OCI-LY1 (cell line): ENCODE measurements at regions not wholly inside any gene's neighbourhood (a gene's known extent, or its start where the extent isn't known, plus 50 kb on each side); places are given as distances from the start of the nearest gene placed in this dataset.

Experiments used
- EZH2 ChIP-seq: fragments of 200-600 bp; sonication (generic), shearing (Covaris generic); IDR thresholded peaks from 2 replicates; pipeline ENCODE4 v1.8.0; 2017; ENCODE audit warnings: borderline replicate concordance, mixed run types, mild to moderate bottlenecking, antibody characterized with exemption, low read length, moderate library complexity, mixed read lengths
- TF ChIP-seq, protein P1 (sequence below): fragments of 200-600 bp; sonication (generic), shearing (Covaris generic); IDR thresholded peaks from 2 replicates; pipeline ENCODE4 v1.5.1; 2017; ENCODE audit warnings: mild to moderate bottlenecking, antibody characterized with exemption, low read length, moderate library complexity, mixed read lengths

DNA sequence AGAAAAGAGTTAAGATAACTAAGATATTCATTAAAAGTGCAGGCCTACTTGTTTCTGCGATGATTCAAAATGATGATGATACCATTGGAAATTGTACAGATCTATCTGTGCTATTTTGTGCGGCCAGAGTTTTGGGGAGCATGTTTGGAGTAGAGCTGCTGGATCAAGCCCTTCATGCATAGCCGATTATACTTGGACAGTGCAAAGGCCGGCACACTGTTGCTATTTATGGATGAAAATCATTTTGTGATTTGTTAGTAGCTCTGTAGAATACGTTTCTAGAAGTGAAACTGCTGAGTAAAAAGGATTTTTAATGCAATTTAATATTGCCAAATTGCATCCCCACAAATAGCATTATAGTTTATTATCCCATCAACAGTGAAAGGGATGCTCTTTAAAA lies 82.1 kb upstream of the NMUR2 start:
- TF ChIP-seq, protein P1, sequence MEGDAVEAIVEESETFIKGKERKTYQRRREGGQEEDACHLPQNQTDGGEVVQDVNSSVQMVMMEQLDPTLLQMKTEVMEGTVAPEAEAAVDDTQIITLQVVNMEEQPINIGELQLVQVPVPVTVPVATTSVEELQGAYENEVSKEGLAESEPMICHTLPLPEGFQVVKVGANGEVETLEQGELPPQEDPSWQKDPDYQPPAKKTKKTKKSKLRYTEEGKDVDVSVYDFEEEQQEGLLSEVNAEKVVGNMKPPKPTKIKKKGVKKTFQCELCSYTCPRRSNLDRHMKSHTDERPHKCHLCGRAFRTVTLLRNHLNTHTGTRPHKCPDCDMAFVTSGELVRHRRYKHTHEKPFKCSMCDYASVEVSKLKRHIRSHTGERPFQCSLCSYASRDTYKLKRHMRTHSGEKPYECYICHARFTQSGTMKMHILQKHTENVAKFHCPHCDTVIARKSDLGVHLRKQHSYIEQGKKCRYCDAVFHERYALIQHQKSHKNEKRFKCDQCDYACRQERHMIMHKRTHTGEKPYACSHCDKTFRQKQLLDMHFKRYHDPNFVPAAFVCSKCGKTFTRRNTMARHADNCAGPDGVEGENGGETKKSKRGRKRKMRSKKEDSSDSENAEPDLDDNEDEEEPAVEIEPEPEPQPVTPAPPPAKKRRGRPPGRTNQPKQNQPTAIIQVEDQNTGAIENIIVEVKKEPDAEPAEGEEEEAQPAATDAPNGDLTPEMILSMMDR, result no peak
- no peak for TF ChIP-seq EZH2
